ENCODE measurements at regions not wholly inside any gene's neighbourhood (a gene's known extent, or its start where the extent isn't known, plus 50 kb on each side); places are given as distances from the start of the nearest gene placed in this dataset.

GRCh38 chr1:38293567-38293966 is 247.0 kb upstream of the POU3F1 start:
- POLR2A ChIA-PET: no interaction called here

DNA sequence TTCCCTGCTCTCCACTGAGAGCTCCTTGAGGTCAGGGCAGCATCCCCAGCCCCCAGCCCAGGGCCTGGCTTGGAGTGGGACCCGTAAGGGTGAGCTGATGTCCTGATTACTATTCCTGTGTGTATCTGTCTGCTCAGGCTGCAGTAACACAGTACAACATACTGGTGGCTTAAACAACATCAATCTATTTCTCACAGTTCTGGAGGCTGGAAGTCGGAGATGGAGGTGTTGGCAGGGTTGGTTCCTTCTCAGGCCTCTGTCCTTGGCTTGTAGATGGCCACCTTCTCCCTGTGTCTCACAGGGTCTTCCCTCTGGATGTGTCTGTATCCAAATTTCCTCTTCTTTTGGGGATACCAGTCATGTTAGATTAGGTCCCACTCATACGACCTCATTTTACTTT is 246.4 kb upstream of the POU3F1 start:
- Mint-ChIP-seq H3K27me3 (peaks cover 48% of the 10 kb centered on the region), H3K4me1 (no peaks in the 10 kb centered on the region), H3K4me3 (no peak overlapping the region), H3K36me3 (ENCODE audit: low read depth) (no peaks in the 10 kb centered on the region), H3K27ac (no peak overlapping the region), H3K9me3 (no peaks in the 10 kb centered on the region)
- ChIA-PET CTCF (no interaction called here), POLR2A (no interaction called here)
- DNase-seq: no peak

More at GRCh38 chr1:38293567-38293966, 247.0 kb upstream of the POU3F1 start:
- no peak for DNase-seq
- no peak overlapping the region for H3K27ac Mint-ChIP-seq
- no peaks in the 10 kb centered on the region for H3K36me3 Mint-ChIP-seq (ENCODE audit: low read depth)
- CTCF ChIA-PET: no interaction called here
- H3K4me3 Mint-ChIP-seq: no peak overlapping the region
- no peaks in the 10 kb centered on the region for H3K4me1 Mint-ChIP-seq
- H3K9me3 Mint-ChIP-seq: no peaks in the 10 kb centered on the region
- peaks cover 48% of the 10 kb centered on the region for H3K27me3 Mint-ChIP-seq

GRCh38 chr1:38291906-38292521 is 245.4 kb upstream of the POU3F1 start:
- H3K4me1 Mint-ChIP-seq: no peaks in the 10 kb centered on the region
- peaks cover 43% of the 10 kb centered on the region for H3K27me3 Mint-ChIP-seq
- CTCF ChIA-PET: interaction anchor here (0.5 kb wide), 1 partner anchor 414 kb away, joined by 3 read pairs; no protein-coding TSS in a partner anchor
- DNase-seq: no peak
- H3K27ac Mint-ChIP-seq: no peak overlapping the region
- POLR2A ChIA-PET: no interaction called here
- H3K9me3 Mint-ChIP-seq: no peaks in the 10 kb centered on the region
- no peaks in the 10 kb centered on the region for H3K36me3 Mint-ChIP-seq (ENCODE audit: low read depth)
- H3K4me3 Mint-ChIP-seq: no peak overlapping the region

DNA sequence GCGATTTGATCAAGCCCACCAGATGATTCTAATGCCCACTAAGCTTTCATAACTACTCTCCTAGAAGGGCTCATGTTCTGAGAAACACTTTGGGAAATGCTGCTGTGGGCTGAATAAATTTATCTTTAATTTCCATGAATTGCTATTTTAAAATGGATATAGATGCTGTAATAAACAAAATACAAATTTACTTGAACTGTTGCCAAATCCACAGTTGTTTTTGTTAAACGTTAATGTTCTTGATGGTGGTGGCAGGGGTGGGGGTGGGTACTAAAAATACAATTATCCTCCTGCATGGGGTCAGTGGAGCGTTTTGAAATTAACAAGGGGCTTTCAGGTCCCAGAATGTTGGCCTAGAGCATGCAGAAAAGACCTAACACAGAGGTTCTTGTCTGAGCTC is 244.7 kb upstream of the POU3F1 start:
- H3K9me3 Mint-ChIP-seq: no peaks in the 10 kb centered on the region
- ChIA-PET CTCF (no interaction called here), POLR2A (no interaction called here)
- peaks cover 38% of the 10 kb centered on the region for H3K27me3 Mint-ChIP-seq
- H3K4me3 Mint-ChIP-seq: no peak overlapping the region
- no peak for DNase-seq
- no peaks in the 10 kb centered on the region for H3K4me1 Mint-ChIP-seq
- H3K27ac Mint-ChIP-seq: no peak overlapping the region
- no peaks in the 10 kb centered on the region for H3K36me3 Mint-ChIP-seq (ENCODE audit: low read depth)

DNA sequence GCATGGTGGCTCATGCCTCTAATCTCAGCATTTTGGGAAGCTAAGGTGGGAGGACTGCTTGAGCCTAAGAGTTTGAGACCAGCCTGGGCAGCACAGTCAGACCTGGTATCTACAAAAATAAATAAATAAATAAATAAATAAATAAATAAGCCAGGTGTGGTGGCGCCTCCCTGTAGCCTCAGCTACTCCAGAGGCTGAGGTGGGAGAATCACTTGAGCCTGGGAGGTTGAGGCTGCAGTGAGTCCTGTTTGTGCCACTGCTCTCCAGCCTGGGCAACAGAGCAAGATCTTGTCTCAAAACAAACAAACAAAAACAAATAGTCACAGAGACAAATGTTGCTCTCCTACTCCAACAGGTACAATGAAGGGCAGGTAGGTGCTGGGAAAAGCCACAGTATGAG is 242.4 kb upstream of the POU3F1 start:
- DNase-seq: no peak
- H3K9me3 Mint-ChIP-seq: no peaks in the 10 kb centered on the region

DNA sequence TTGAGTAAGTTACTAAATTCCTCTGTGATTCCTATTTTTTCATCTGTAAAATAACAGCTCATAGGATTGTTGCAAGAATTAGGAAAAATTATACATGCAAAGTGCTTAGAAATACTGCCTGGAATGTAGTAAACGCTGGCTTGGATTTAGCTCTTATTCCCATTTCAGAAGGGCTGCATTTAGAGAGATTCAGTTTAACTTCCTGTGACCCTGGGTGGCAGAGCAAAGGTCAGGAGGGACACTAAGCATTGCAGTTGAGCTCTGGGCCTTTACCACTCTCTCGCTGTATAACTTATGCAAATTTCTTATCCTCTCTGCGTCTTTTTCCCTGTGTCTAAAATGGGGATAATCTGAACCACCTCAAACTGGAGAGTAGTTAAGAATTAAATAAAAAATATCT is 241.0 kb upstream of the POU3F1 start:
- Mint-ChIP-seq H3K9me3 (no peaks in the 10 kb centered on the region), H3K27me3 (peaks cover 26% of the 10 kb centered on the region), H3K27ac (no peak overlapping the region), H3K4me3 (no peak overlapping the region), H3K36me3 (ENCODE audit: low read depth) (no peaks in the 10 kb centered on the region), H3K4me1 (no peaks in the 10 kb centered on the region)
- CTCF ChIA-PET: interaction anchor here (1.9 kb wide), 1 partner anchor 11 kb away, joined by 6 read pairs; no protein-coding TSS in a partner anchor
- DNase-seq: no peak
- POLR2A ChIA-PET: no interaction called here

More for the DNA sequence above, 242.4 kb upstream of the POU3F1 start:
- POLR2A ChIA-PET: no interaction called here
- Mint-ChIP-seq H3K27ac (no peak overlapping the region), H3K27me3 (peaks cover 34% of the 10 kb centered on the region), H3K4me1 (no peaks in the 10 kb centered on the region), H3K4me3 (no peak overlapping the region), H3K36me3 (ENCODE audit: low read depth) (no peaks in the 10 kb centered on the region)
- CTCF ChIA-PET: no interaction called here

GRCh38 chr1:38287036-38287435 is 240.4 kb upstream of the POU3F1 start:
- H3K27me3 Mint-ChIP-seq: peaks cover 27% of the 10 kb centered on the region
- H3K27ac Mint-ChIP-seq: no peak overlapping the region
- no peaks in the 10 kb centered on the region for H3K36me3 Mint-ChIP-seq (ENCODE audit: low read depth)
- CTCF ChIA-PET: interaction anchor here (0.6 to 1.9 kb wide), 2 partner anchors 10 to 47 kb away, joined by 3 to 6 read pairs; no protein-coding TSS in a partner anchor
- no peaks in the 10 kb centered on the region for H3K4me1 Mint-ChIP-seq
- H3K4me3 Mint-ChIP-seq: no peak overlapping the region
- POLR2A ChIA-PET: no interaction called here
- no peaks in the 10 kb centered on the region for H3K9me3 Mint-ChIP-seq
- no peak for DNase-seq

DNA sequence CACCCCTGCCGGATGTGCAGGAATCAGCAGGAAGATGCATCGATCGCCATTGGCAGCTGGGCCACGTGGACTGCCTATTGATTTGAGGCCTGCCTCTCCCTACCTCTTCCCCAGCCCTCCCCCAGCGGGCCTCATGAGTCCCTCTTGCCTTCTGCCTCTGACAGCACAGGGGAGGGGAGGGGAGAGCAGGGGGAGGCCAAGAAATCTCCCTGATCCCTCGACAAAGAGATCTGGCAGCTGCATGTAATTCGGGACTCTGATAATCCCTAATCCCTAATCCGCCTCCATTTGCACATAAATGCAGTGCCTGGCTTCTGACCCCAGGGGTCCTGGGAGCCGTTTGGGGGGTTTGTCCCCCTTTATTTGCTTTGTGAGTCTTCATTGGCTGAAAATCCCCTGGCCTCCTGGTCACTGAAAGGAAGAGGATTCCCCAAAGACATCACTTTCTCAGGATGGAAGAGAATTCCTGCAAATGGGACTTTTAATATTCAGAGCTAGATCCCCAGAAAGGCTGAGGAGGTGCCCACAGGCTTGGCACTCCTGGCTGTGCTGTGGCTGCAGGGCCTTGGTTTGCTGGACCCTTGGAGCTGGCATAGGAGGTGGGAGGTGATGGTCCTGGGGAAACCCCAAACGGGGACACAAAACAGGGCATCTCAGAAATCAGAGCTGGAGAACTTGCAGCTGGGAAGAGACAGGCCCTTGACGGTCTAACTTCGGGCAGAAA is 239.4 kb upstream of the POU3F1 start:
- peaks cover 22% of the 10 kb centered on the region for H3K27me3 Mint-ChIP-seq
- POLR2A ChIA-PET: no interaction called here
- H3K4me3 Mint-ChIP-seq: no peak overlapping the region
- no peak overlapping the region for H3K27ac Mint-ChIP-seq
- no peaks in the 10 kb centered on the region for H3K9me3 Mint-ChIP-seq
- H3K4me1 Mint-ChIP-seq: no peaks in the 10 kb centered on the region
- DNase-seq: no peak
- CTCF ChIA-PET: interaction anchor here (1.0 to 1.9 kb wide), 2 partner anchors 9 kb away, joined by 3 to 6 read pairs; no protein-coding TSS in a partner anchor
- no peaks in the 10 kb centered on the region for H3K36me3 Mint-ChIP-seq (ENCODE audit: low read depth)

DNA sequence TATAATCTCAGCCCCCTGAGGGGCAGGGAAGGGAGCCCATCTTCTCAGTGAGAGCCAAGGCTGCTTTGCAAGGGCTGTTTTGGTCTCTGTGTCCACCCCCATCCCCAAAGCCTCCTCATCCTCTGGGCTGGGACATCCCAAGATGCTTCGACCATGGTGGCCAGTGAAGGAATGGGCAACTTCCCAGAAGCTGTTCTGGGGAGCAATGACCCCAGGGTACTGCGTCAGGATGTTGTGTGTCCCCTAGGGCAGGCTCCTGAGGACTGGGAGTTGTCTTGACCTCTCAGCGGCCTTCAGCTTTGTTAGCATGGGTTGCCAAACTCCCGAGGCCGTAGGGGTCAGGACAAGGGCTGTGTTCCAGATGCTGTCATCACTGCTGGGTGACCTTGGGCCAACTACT is 238.4 kb upstream of the POU3F1 start:
- Mint-ChIP-seq H3K27ac (no peak overlapping the region), H3K36me3 (ENCODE audit: low read depth) (no peaks in the 10 kb centered on the region), H3K27me3 (peaks cover 17% of the 10 kb centered on the region), H3K4me3 (no peak overlapping the region), H3K9me3 (peaks cover 5% of the 10 kb centered on the region), H3K4me1 (no peaks in the 10 kb centered on the region)
- ChIA-PET POLR2A (no interaction called here), CTCF (no interaction called here)
- DNase-seq: no peak

- CTCF ChIA-PET: no interaction called here
- POLR2A ChIA-PET: no interaction called here
- H3K4me3 Mint-ChIP-seq: no peak overlapping the region
Observed at GRCh38 chr1:38283696-38284470, 237.3 kb upstream of the POU3F1 start.

DNA sequence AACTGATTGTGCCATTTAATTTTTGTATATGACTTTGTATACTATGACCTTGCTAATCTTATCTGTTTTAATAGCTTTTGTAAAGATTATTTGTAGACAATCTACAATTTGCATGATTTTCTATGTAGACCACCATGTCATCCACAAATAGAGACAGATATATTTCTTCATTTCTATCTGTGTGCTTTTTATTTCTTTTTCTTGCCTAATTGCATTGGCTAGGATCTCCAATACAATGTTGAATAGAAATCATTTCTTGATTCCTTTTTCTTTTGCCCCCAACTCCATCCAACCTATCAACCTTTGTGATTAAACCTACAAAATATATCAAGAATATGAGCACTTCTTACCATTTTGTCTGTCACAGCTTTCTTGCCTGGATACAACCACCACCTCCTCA is 232.6 kb upstream of the POU3F1 start:
- Mint-ChIP-seq H3K4me1 (no peaks in the 10 kb centered on the region), H3K36me3 (ENCODE audit: low read depth) (peaks cover 2% of the 10 kb centered on the region)

More at GRCh38 chr1:38283696-38284470, 237.3 kb upstream of the POU3F1 start:
- peaks cover 2% of the 10 kb centered on the region for H3K36me3 Mint-ChIP-seq (ENCODE audit: low read depth)
- H3K9me3 Mint-ChIP-seq: peaks cover 15% of the 10 kb centered on the region
- DNase-seq: no peak
- H3K4me1 Mint-ChIP-seq: no peaks in the 10 kb centered on the region
- no peak overlapping the region for H3K27ac Mint-ChIP-seq
- H3K27me3 Mint-ChIP-seq: peaks cover 14% of the 10 kb centered on the region

GRCh38 chr1:38277646-38278045 is 231.1 kb upstream of the POU3F1 start:
- Mint-ChIP-seq H3K4me3 (no peak overlapping the region), H3K4me1 (no peaks in the 10 kb centered on the region), H3K9me3 (peaks cover 23% of the 10 kb centered on the region), H3K27ac (no peak overlapping the region), H3K36me3 (ENCODE audit: low read depth) (peaks cover 2% of the 10 kb centered on the region), H3K27me3 (peaks cover 17% of the 10 kb centered on the region)
- CTCF ChIA-PET: interaction anchor here (2.2 kb wide), 1 partner anchor 10 kb away, joined by 6 read pairs; no protein-coding TSS in a partner anchor
- DNase-seq: no peak
- POLR2A ChIA-PET: no interaction called here

More for the DNA sequence above, 232.6 kb upstream of the POU3F1 start:
- POLR2A ChIA-PET: no interaction called here
- Mint-ChIP-seq H3K27me3 (peaks cover 14% of the 10 kb centered on the region), H3K9me3 (peaks cover 23% of the 10 kb centered on the region), H3K4me3 (no peak overlapping the region), H3K27ac (no peak overlapping the region)
- no peak for DNase-seq
- CTCF ChIA-PET: no interaction called here

GRCh38 chr1:38275960-38276359 is 229.4 kb upstream of the POU3F1 start:
- Mint-ChIP-seq H3K9me3 (peaks cover 23% of the 10 kb centered on the region), H3K36me3 (ENCODE audit: low read depth) (peaks cover 2% of the 10 kb centered on the region), H3K4me1 (no peaks in the 10 kb centered on the region), H3K4me3 (no peak overlapping the region), H3K27ac (no peak overlapping the region), H3K27me3 (peaks cover 12% of the 10 kb centered on the region)
- CTCF ChIA-PET: interaction anchor here (2.2 kb wide), 1 partner anchor 11 kb away, joined by 6 read pairs; no protein-coding TSS in a partner anchor
- no peak for DNase-seq
- POLR2A ChIA-PET: no interaction called here

Data from activated CD4-positive, alpha-beta T cell treated with anti-CD3 and anti-CD28 coated beads, Interleukin-2, amount 10 ng/mL, durations not matched to agents 7 days and 5 days (primary cell).